ENCODE measurements at regions not wholly inside any gene's neighbourhood (a gene's known extent, or its start where the extent isn't known, plus 50 kb on each side); places are given as distances from the start of the nearest gene placed in this dataset.

DNA sequence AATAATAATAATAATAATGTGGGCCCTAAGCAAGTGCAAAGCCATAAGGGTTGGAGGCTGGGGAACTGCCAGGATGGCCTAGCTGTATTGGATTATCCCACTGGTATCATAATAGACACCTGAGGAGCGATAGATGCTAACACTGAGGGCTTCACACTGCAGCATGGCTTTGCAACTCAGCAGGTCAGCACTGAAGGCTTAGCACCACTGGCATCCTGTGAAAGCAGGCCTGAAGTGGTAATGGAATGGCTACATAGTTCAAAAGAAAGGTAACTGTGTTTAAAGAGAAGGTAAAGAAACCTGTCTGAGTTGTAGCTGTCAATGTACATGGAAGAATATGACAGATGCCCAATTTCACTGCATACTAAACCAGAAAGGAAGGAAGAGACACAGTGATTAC is 359.0 kb downstream of the OSTF1 start:
- Histone ChIP-seq H3K27ac (ENCODE audit: low read depth, low read length) (no peak overlapping the region), H4K5ac (ENCODE audit: low read length) (no peak overlapping the region), H3K9ac (ENCODE audit: low read length) (no peak overlapping the region), H3K4ac (ENCODE audit: low read depth, low read length) (no peak overlapping the region), H3K23ac (ENCODE audit: low read length) (no peak overlapping the region), H3K79me2 (ENCODE audit: control insufficient read depth, insufficient read depth, low read length) (no peaks in the 10 kb centered on the region), H3K4me1 (ENCODE audit: control insufficient read depth, low read depth, low read length) (no peaks in the 10 kb centered on the region), H2BK15ac (replicated peaks; ENCODE audit: low read depth) (no peak overlapping the region), H2AK5ac (ENCODE audit: low read length) (no peak overlapping the region), H3K27me3 (ENCODE audit: insufficient read depth, low read length, poor library complexity) (no peaks in the 10 kb centered on the region), H3K56ac (ENCODE audit: low read length) (no peak overlapping the region), H3K79me1 (ENCODE audit: low read length) (no peaks in the 10 kb centered on the region), H3K36me3 (ENCODE audit: control insufficient read depth, insufficient read depth, low read length) (no peaks in the 10 kb centered on the region), H2BK120ac (ENCODE audit: low read depth, low read length) (no peak overlapping the region), H2BK5ac (ENCODE audit: low read length) (no peak overlapping the region), H3K4me3 (ENCODE audit: low read length) (no peak overlapping the region), H4K8ac (ENCODE audit: low read depth, low read length) (no peak overlapping the region), H3K4me2 (ENCODE audit: low read length) (no peak overlapping the region), H3K18ac (ENCODE audit: low read length) (no peak overlapping the region)
- WGBS (ENCODE audit: extremely low coverage, insufficient coverage, low lambda C conversion rate), result no CpG with 5 or more reads among the region's 1 CpG
- peak; percentile 75 for DNase-seq

DNA sequence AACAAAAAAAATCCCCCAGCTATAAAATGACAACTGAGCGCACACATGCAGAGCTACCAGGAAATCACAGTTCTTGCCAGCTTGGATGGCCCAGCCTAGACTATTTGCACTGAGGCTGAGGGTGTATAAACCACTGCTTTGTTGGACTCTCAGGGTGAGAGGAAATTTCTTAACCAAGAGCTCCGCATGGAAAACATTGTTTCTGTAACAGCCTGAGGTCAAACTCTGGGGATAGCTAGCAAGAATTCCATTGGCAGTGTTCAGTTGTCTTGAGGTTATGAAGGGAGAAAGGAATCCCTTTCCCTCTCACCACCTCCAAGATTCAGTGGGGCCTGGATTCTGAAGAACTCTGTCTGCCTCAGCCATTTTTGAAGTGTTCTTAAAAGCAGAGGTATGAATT is 360.0 kb downstream of the OSTF1 start:
- Histone ChIP-seq H3K56ac (ENCODE audit: low read length) (no peak overlapping the region), H3K4me3 (ENCODE audit: low read length) (no peak overlapping the region), H3K36me3 (ENCODE audit: control insufficient read depth, insufficient read depth, low read length) (no peaks in the 10 kb centered on the region), H2AK5ac (ENCODE audit: low read length) (no peak overlapping the region), H3K79me2 (ENCODE audit: control insufficient read depth, insufficient read depth, low read length) (no peaks in the 10 kb centered on the region), H3K27ac (ENCODE audit: low read depth, low read length) (peak overlapping the region; percentile 6), H3K4me2 (ENCODE audit: low read length) (no peak overlapping the region), H2BK5ac (ENCODE audit: low read length) (no peak overlapping the region), H2BK120ac (ENCODE audit: low read depth, low read length) (no peak overlapping the region), H3K4ac (ENCODE audit: low read depth, low read length) (peak overlapping the region; percentile 7), H4K8ac (ENCODE audit: low read depth, low read length) (no peak overlapping the region), H2BK15ac (replicated peaks; ENCODE audit: low read depth) (no peak overlapping the region), H4K5ac (ENCODE audit: low read length) (no peak overlapping the region), H3K79me1 (ENCODE audit: low read length) (no peaks in the 10 kb centered on the region), H3K4me1 (ENCODE audit: control insufficient read depth, low read depth, low read length) (no peaks in the 10 kb centered on the region), H3K18ac (ENCODE audit: low read length) (peak overlapping the region; percentile 93), H3K9ac (ENCODE audit: low read length) (no peak overlapping the region), H3K27me3 (ENCODE audit: insufficient read depth, low read length, poor library complexity) (no peaks in the 10 kb centered on the region), H3K23ac (ENCODE audit: low read length) (no peak overlapping the region)
- no CpG with 5 or more reads among the region's 2 CpGs for WGBS (ENCODE audit: extremely low coverage, insufficient coverage, low lambda C conversion rate)
- DNase-seq, result peak; percentile 44

DNA sequence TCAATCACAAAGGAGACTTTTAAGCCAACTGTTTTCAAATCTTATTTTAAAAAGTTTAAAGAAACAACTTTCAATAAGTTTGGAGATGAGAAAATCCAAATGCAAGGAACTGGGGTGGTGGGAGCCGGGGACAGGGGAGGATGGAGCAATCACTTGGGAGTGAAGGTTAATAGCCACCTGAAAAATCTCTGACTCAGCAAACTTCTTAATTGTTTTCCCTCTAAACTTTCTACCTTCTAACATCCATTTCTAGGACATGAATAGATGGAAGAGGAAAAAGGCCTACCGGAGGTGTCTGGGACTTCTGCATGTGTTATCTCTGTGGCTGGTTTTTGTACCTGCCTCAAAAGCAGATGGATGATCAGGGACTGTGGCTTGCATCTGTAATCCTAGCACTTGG is 360.6 kb downstream of the OSTF1 start:
- Histone ChIP-seq H3K4me3 (ENCODE audit: low read length) (no peak overlapping the region), H3K4me1 (ENCODE audit: control insufficient read depth, low read depth, low read length) (no peaks in the 10 kb centered on the region), H3K56ac (ENCODE audit: low read length) (no peak overlapping the region), H2AK5ac (ENCODE audit: low read length) (no peak overlapping the region), H4K5ac (ENCODE audit: low read length) (no peak overlapping the region), H3K23ac (ENCODE audit: low read length) (no peak overlapping the region), H3K27me3 (ENCODE audit: insufficient read depth, low read length, poor library complexity) (no peaks in the 10 kb centered on the region), H3K79me1 (ENCODE audit: low read length) (no peaks in the 10 kb centered on the region), H2BK120ac (ENCODE audit: low read depth, low read length) (peak overlapping the region; percentile 18), H3K4me2 (ENCODE audit: low read length) (no peak overlapping the region), H3K36me3 (ENCODE audit: control insufficient read depth, insufficient read depth, low read length) (no peaks in the 10 kb centered on the region), H3K79me2 (ENCODE audit: control insufficient read depth, insufficient read depth, low read length) (no peaks in the 10 kb centered on the region), H3K9ac (ENCODE audit: low read length) (no peak overlapping the region), H2BK15ac (replicated peaks; ENCODE audit: low read depth) (no peak overlapping the region), H3K27ac (ENCODE audit: low read depth, low read length) (no peak overlapping the region), H4K8ac (ENCODE audit: low read depth, low read length) (no peak overlapping the region), H2BK5ac (ENCODE audit: low read length) (no peak overlapping the region), H3K4ac (ENCODE audit: low read depth, low read length) (no peak overlapping the region), H3K18ac (ENCODE audit: low read length) (no peak overlapping the region)
- no peak for DNase-seq
- WGBS (ENCODE audit: extremely low coverage, insufficient coverage, low lambda C conversion rate), result no CpG with 5 or more reads among the region's 2 CpGs

DNA sequence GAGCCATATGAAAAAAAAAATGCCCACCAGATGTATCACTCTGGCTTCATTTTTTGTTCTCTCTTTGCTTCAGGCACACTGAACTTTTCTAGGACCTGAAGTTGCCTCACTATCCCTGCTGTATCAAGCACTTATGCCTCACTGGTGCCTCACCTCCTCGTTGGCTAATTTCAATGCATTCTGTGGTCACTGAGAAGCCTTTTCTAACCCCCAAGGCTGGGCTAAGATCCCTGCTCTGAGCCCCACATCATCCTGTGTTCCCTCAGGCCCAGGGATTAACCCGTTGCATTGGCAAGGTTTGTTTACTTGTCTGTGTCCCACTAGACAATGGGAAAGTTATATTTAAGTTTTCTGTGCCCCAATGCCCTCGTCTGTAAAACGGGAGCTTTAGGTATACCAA is 362.7 kb downstream of the OSTF1 start:
- Histone ChIP-seq H3K9ac (ENCODE audit: low read length) (no peak overlapping the region), H3K27me3 (ENCODE audit: insufficient read depth, low read length, poor library complexity) (no peaks in the 10 kb centered on the region), H2BK120ac (ENCODE audit: low read depth, low read length) (no peak overlapping the region), H2AK5ac (ENCODE audit: low read length) (no peak overlapping the region), H3K27ac (ENCODE audit: low read depth, low read length) (no peak overlapping the region), H3K79me1 (ENCODE audit: low read length) (no peaks in the 10 kb centered on the region), H4K8ac (ENCODE audit: low read depth, low read length) (no peak overlapping the region), H3K56ac (ENCODE audit: low read length) (no peak overlapping the region), H3K4me2 (ENCODE audit: low read length) (no peak overlapping the region), H3K79me2 (ENCODE audit: control insufficient read depth, insufficient read depth, low read length) (no peaks in the 10 kb centered on the region), H3K4me1 (ENCODE audit: control insufficient read depth, low read depth, low read length) (no peaks in the 10 kb centered on the region), H2BK15ac (replicated peaks; ENCODE audit: low read depth) (no peak overlapping the region), H4K5ac (ENCODE audit: low read length) (no peak overlapping the region), H3K23ac (ENCODE audit: low read length) (no peak overlapping the region), H3K18ac (ENCODE audit: low read length) (no peak overlapping the region), H3K36me3 (ENCODE audit: control insufficient read depth, insufficient read depth, low read length) (no peaks in the 10 kb centered on the region), H3K4me3 (ENCODE audit: low read length) (no peak overlapping the region), H2BK5ac (ENCODE audit: low read length) (no peak overlapping the region), H3K4ac (ENCODE audit: low read depth, low read length) (no peak overlapping the region)
- WGBS (ENCODE audit: extremely low coverage, insufficient coverage, low lambda C conversion rate), result no CpG with 5 or more reads among the region's 4 CpGs
- DNase-seq, result no peak

DNA sequence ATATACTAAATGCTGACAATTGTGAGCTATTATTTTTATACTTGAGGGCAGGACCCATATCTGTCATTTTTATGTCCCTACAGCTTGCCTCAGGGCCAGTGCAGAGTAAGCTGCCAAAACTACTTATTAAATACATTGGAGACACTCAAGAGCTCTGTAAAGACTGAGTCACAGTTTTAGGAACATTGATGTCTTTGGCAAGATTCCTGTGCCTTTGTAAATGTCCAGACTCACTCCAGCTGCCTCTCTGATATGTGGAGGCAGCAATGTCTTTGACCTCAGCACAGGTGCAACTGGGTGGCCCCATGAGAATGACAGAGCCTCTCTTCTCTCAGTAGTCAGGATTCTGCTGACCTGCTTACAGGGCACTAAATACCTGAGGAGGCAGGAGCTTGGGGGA is 363.2 kb downstream of the OSTF1 start:
- Histone ChIP-seq H3K4me2 (ENCODE audit: low read length) (no peak overlapping the region), H3K18ac (ENCODE audit: low read length) (no peak overlapping the region), H3K9ac (ENCODE audit: low read length) (no peak overlapping the region), H3K56ac (ENCODE audit: low read length) (no peak overlapping the region), H2AK5ac (ENCODE audit: low read length) (no peak overlapping the region), H4K8ac (ENCODE audit: low read depth, low read length) (no peak overlapping the region), H3K79me2 (ENCODE audit: control insufficient read depth, insufficient read depth, low read length) (no peaks in the 10 kb centered on the region), H3K4me1 (ENCODE audit: control insufficient read depth, low read depth, low read length) (no peaks in the 10 kb centered on the region), H3K36me3 (ENCODE audit: control insufficient read depth, insufficient read depth, low read length) (no peaks in the 10 kb centered on the region), H3K79me1 (ENCODE audit: low read length) (no peaks in the 10 kb centered on the region), H2BK15ac (replicated peaks; ENCODE audit: low read depth) (no peak overlapping the region), H2BK5ac (ENCODE audit: low read length) (no peak overlapping the region), H2BK120ac (ENCODE audit: low read depth, low read length) (no peak overlapping the region), H4K5ac (ENCODE audit: low read length) (no peak overlapping the region), H3K4me3 (ENCODE audit: low read length) (no peak overlapping the region), H3K27ac (ENCODE audit: low read depth, low read length) (no peak overlapping the region), H3K4ac (ENCODE audit: low read depth, low read length) (no peak overlapping the region), H3K23ac (ENCODE audit: low read length) (no peak overlapping the region), H3K27me3 (ENCODE audit: insufficient read depth, low read length, poor library complexity) (no peaks in the 10 kb centered on the region)
- no peak for DNase-seq

DNA sequence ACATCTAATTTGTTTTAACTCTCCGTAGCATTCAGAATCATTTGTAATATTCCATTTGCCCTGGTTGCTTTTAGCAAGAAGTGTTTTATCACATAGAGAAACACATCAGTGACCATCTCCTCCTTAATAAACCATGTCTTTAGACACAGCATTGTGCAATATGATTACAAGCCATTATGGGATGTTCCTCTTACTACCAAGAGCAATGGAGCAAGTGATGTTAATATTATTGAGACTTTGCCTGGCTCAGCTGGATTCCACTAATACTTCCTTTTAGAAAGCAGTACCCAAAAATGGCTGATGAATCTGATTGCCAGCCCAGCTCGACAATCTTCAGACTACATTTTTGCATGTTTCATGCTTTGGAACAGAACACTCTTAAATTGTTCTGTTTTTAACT is 364.2 kb downstream of the OSTF1 start:
- Histone ChIP-seq H2AK5ac (ENCODE audit: low read length) (no peak overlapping the region), H2BK120ac (ENCODE audit: low read depth, low read length) (no peak overlapping the region), H3K27ac (ENCODE audit: low read depth, low read length) (no peak overlapping the region), H3K9ac (ENCODE audit: low read length) (no peak overlapping the region), H3K4me2 (ENCODE audit: low read length) (no peak overlapping the region), H4K8ac (ENCODE audit: low read depth, low read length) (no peak overlapping the region), H3K4me3 (ENCODE audit: low read length) (no peak overlapping the region), H3K4me1 (ENCODE audit: control insufficient read depth, low read depth, low read length) (no peaks in the 10 kb centered on the region), H3K27me3 (ENCODE audit: insufficient read depth, low read length, poor library complexity) (no peaks in the 10 kb centered on the region), H2BK5ac (ENCODE audit: low read length) (no peak overlapping the region), H3K56ac (ENCODE audit: low read length) (no peak overlapping the region), H2BK15ac (replicated peaks; ENCODE audit: low read depth) (no peak overlapping the region), H4K5ac (ENCODE audit: low read length) (no peak overlapping the region), H3K4ac (ENCODE audit: low read depth, low read length) (no peak overlapping the region), H3K79me1 (ENCODE audit: low read length) (no peaks in the 10 kb centered on the region), H3K18ac (ENCODE audit: low read length) (no peak overlapping the region), H3K79me2 (ENCODE audit: control insufficient read depth, insufficient read depth, low read length) (no peaks in the 10 kb centered on the region), H3K36me3 (ENCODE audit: control insufficient read depth, insufficient read depth, low read length) (no peaks in the 10 kb centered on the region), H3K23ac (ENCODE audit: low read length) (no peak overlapping the region)
- DNase-seq, result no peak
- no CpG with 5 or more reads among the region's 2 CpGs for WGBS (ENCODE audit: extremely low coverage, insufficient coverage, low lambda C conversion rate)
